C1 segment of cervical spinal cord (tissue), 14 donors: ENCODE measurements at regions not wholly inside any gene's neighbourhood (a gene's known extent, or its start where the extent isn't known, plus 50 kb on each side); places are given as distances from the start of the nearest gene placed in this dataset.

Experiments used
- DNase-seq, 14 donors: peaks; one replicate each; lab custom pipeline; 2025; lab: John Stamatoyannopoulos, UW

DNA sequence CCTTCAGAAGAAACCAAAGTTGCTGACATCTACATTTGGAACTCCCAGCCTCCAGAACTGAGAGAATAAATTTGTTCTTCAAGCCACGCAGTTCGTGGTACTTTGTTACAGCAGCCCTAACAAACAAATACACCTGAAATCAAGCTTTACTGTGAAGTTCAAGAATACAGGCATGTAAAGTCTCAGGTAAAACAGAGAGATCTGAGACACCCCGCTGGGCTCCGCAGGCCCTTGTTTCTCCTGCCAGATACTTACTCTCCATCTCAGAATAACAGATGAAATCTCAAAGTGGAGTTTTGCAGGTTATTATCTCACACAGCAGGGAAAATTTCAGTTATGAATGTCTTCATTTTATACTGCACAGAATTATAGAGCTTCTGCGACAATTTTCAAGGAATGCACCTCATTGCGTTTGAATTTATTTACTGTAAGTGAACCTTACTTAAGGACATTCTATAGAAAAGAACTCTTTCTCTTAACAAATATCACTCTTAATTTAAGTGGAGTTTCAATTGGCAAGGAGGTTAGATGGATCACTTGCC lies 492.4 kb upstream of the LRATD1 start:
- no peak for DNase-seq

- DNase-seq = no peak
These were observed 489.1 kb upstream of the LRATD1 start for GRCh38 chr2:14143435-14143834.

GRCh38 chr2:14148216-14148615 lies 484.3 kb upstream of the LRATD1 start:
- DNase-seq = no peak

- DNase-seq = no peak
These were observed 474.7 kb upstream of the LRATD1 start for GRCh38 chr2:14157816-14158215.

DNA sequence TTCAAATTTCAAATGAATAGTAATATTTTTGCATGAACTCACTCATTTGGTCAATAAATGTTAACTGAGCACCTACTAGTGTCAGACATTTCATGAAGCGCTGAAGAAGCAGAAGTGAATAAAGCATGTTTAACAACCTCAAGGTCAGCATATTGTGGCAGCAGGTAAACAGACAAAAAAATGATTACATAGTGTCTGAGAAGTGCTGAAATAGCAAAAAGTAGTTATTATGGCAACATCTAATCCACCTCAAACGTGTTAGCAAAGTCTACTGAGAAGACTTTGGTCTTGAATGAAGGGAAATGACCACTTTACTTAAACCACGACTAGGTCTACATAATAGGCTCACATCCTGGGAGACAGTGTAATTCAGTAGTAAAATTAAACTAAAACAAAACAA lies 452.2 kb upstream of the LRATD1 start:
- no peak for DNase-seq

DNA sequence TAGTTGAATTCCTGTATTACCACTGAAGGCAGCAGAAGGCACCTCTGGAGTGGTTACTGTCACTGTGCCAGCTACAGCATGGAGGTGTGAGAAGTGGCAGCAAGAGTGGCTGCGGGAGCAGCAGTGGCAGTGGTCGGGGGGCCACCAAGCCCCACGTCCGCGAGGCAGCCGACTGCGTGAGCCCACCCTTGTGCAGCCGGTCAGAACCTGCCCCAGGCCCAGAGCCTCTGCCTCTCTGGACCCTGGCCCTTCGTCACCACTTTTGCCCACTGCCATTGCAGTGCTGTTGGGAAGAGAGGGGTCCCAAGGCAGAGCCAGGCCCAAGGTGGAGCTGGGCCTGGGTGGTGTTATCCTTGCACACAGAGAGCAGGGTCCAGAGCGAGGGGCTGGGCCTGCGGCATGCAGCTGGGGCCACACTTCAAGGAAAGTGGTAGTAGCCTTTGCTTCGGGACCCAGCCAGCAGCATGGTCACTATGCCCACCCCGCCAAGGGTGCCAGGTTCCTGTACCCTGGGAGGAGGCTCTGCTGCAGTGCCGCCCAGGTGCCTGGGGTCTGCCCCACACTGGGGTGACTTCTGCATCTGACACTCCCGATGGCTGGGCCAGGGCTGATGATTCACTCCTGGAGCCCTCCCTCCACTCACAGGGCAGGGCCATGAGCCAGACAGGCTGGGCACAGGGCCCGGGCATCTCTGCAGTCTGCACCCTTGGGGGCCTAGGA lies 450.1 kb upstream of the LRATD1 start:
- DNase-seq = no peak

GRCh38 chr2:14185906-14186305 lies 446.6 kb upstream of the LRATD1 start:
- no peak for DNase-seq

DNA sequence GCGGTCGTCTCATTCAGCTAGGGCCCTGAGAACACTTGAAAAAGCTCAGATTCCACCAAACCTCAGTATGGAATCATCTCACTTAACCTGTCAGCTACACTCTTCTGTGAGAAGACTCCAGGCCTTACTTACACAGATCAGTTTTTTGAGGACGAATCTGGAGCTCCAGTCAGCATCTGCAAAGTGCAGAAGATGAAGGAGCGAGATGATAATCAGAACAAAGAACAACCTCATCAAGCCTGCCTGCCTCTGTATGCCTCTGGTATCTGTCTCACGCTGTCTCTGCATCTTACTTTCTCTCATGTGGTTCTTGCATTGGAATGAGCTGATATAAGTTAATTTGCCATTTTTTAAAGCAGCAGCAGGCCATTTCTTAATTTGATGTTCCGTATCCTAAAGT lies 444.1 kb upstream of the LRATD1 start:
- DNase-seq = no peak

GRCh38 chr2:14189929-14190328 lies 442.6 kb upstream of the LRATD1 start:
- no peak for DNase-seq

DNA sequence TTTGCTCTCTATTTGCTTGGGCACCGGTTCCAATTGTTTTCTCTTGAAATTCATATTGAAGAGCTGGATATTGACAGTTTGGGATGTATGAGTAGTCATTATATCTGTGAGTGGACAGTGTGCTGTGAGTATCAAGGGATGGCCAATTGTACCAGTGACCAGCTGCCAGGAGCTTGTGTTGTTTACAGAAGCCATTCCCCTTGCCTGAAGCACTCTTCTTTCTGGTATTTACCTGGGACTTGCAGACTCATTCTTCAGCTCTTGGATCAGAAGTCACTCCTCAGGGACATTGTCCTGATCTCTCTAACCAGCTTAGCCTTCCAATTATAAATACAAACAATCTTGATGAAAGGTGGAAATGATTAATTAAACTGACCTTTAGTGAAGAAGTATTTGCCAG lies 438.3 kb upstream of the LRATD1 start:
- no peak for DNase-seq

- no peak for DNase-seq
These were observed 435.2 kb upstream of the LRATD1 start for GRCh38 chr2:14197293-14197692.

GRCh38 chr2:14199040-14199439 lies 433.5 kb upstream of the LRATD1 start:
- DNase-seq = no peak

DNA sequence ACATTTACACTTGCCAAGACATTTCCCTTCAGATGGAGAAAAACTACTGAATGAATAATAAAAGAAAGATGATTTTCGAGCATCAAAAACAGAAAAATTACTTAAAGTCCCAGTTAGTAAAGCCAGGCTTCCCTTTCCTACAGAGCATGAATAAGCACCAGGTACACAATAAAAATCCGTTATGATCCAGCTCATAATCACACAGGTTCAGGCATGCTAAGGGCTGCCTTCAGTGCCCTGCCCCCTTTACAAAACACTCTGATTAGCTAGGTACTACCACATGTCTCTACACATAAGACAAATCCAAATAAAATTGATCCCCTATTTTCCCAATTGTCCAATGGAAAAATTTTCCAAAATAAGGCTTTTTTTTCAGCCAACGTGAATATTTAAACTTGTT lies 413.2 kb upstream of the LRATD1 start:
- DNase-seq = no peak

DNA sequence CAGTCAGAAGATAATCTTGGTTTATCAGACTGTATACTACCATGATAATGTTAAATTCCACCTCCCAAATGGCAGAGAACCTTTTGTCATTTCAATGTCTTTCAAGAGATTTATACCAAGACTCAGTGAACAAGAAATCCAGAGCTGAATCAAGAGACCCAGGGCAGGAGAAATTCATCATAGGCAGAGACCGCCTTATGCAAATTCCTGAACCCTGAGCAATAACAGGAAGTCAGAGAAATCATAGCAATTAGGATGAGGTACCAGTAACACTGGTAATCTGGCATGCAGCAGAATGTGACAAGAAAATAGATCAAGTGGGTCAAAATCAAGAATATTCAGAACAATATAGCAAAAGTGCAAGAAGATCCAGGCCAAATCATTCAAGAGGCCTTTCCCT lies 412.4 kb upstream of the LRATD1 start:
- no peak for DNase-seq

- DNase-seq = no peak
These were observed 411.1 kb upstream of the LRATD1 start for GRCh38 chr2:14221466-14221865.

GRCh38 chr2:14223576-14223975 lies 408.9 kb upstream of the LRATD1 start:
- DNase-seq = no peak

- no peak for DNase-seq
These were observed 401.1 kb upstream of the LRATD1 start for GRCh38 chr2:14231391-14231898.

DNA sequence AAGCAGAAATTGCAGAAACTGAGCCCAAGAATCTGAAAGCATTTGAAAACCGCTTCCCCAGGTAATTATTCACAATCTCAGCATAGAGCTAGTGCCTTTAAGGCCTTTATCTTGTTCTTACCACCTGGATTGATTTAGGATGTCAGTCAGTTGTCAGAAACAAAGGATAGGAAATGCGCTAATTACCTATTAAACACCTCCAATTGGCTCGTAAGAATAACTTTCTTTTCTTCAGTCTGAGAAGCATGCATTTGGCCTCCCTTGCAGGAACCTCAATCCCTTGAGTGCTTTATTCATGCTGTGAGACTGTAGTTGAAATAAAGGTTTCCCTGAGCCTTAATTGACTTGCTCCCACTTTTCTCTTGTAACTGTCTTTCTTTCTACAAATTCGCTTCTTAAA lies 400.3 kb upstream of the LRATD1 start:
- no peak for DNase-seq

DNA sequence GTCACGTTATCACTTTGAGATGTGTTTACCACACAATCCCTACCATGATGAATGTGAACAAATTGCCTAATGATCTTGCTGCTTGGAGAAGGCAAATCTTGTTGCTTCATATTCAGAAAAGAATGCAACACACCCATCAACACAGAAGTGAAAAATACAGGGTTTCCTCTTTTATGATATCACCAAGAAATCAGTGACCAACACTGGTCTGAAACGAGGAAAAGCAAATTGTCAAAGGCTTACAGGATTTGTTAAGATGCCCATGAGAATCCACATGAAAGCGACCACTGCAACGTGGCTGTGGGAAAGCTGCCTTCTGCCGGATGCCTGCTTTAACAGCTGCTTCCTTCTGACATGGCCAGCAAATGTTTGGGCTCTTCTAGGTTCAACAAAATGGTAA lies 397.6 kb upstream of the LRATD1 start:
- DNase-seq = no peak

DNA sequence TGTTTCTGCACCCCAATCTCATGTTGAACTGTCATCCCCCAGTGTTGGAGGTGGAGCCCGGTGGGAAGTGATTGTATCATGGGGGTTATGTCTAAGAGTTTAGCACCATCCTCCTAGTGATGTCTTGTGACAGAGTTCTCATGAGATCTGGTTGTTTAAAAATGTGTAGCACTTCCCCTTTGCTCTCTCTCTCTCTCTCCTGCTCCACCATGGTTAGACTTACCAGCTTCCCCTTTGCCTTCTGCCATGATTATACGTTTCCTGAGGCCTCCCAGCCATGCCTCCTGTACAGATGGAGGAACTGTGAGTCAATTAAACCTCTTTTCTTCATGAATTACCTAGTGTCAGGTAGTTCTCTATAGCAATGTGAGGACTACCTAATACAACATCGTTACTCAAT lies 396.9 kb upstream of the LRATD1 start:
- no peak for DNase-seq

DNA sequence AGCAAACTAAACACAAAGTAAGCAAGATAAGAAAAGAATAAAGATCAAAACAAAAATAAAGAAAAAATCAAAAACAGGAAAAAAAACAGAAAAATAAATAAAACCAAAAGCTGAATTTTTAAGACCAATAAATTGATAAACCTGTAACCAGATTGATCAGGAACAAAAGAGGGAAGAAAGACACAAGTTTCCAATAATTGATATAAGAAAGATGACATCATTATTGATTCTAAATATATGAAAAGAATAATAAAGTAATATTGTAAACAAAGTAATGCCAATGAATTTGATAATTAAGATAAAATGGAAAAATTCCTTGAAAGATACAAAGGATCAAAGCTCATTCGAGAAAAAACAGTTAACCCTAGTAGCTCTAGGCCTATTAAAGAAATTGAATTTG lies 394.6 kb upstream of the LRATD1 start:
- no peak for DNase-seq

GRCh38 chr2:14239605-14240004 lies 392.9 kb upstream of the LRATD1 start:
- no peak for DNase-seq

DNA sequence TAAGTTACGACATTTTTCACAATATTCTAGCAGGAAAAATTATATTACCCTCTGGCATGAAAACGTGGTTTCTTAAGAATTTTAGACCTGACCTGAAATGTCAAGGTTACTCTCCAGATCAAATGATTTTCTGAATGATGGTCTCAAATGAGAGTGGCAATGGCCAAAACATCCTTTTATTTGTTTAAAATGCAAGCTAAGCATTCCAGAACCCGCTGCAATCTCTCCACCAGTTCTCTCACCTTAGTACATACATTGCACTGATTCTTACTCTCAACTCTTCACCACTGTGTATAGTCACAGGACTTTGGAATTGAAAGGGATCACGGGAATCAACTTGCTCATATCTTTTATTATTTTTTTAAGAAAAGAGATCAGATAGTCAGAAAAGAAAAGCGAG lies 391.6 kb upstream of the LRATD1 start:
- DNase-seq = no peak

DNA sequence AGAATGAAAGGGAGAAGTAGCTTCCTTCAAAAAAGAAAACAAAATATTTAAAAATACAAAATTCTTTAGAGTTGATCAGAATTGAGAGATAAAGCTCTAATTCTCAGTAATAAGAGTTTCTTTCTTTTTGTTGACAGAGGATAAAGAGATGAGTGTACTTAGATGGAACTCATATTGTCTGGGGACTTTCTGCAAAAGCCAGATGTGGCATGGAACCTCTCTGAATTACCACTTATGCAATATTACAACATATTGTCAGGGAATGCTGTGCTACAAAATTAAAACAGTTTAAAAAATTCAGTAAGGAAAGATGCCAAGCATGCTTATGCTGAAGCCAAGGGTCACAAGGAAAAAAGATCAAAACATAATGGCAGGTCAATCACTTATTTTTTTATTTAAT lies 386.6 kb upstream of the LRATD1 start:
- DNase-seq = no peak
